GM12878 (cell line): ENCODE measurements at regions not wholly inside any gene's neighbourhood (a gene's known extent, or its start where the extent isn't known, plus 50 kb on each side); places are given as distances from the start of the nearest gene placed in this dataset.

Source experiments
- ATAC-seq: fragments of 200-7000 bp; cut with Tn5 transposase; 3 replicates; pipeline ENCODE4 v1.9.1; 2020; ENCODE audit warnings: mild to moderate bottlenecking, moderate library complexity
- BruUV-seq: library from RNA; stranded (reverse); fragments of 400-500 nt; replicated peaks from 2 replicates; lab custom pipeline; 2021; lab: Mats Ljungman, UMichigan
- CTCF ChIA-PET: fragments of 300-600 bp; sonication (Branson Sonifier 250); formaldehyde crosslinking; extraction: SDS; loops from one replicate; lab custom pipeline; 2021; ENCODE audit warnings: inconsistent platforms; lab: Yijun Ruan, JAX
- POLR2A ChIA-PET: fragments of 350-600 bp; formaldehyde crosslinking; extraction: SDS; loops from one replicate; lab custom pipeline; 2021; ENCODE audit warnings: inconsistent platforms; lab: Charles Lee
- RAD21 ChIA-PET: fragments of 300-600 bp; sonication (Branson Sonifier 250); formaldehyde crosslinking; loops from one replicate; lab custom pipeline; 2023; ENCODE audit warnings: antibody characterized with exemption; ENCODE audit not compliant: unreplicated experiment; lab: Charles Lee
- SMC1A ChIA-PET: fragments of 300-600 bp; sonication (Branson Sonifier 250); formaldehyde crosslinking; loops from one replicate; lab custom pipeline; 2023; ENCODE audit not compliant: unreplicated experiment, uncharacterized antibody; lab: Charles Lee
- DNase-seq: peaks from one replicate; pipeline ENCODE4 v3.0.0-alpha.2; 2011; ENCODE audit warnings: low read depth, low spot score
- FAIRE-seq: peaks from 3 replicates; lab custom pipeline; 2011; peaks lifted over from hg19 to GRCh38; lab: Jason Lieb, UNC
- H2AFZ ChIP-seq: 2 replicates; pipeline ENCODE4 v1.6.0; 2011; ENCODE audit warnings: low read depth, low read length, control low read depth; ENCODE audit not compliant: control insufficient read depth
- H3K27ac ChIP-seq: 2 replicates; pipeline ENCODE4 v1.5.1; 2011; ENCODE audit warnings: control low read depth; ENCODE audit not compliant: control insufficient read depth, insufficient read depth
- H3K27me3 ChIP-seq, 2 experiments: replicated peaks in 1 of 2; 2 replicates each; pipeline versions ENCODE4 v1.6.0 to v1.6.1; 2011; ENCODE audit warnings: low read length in 1 of 2; ENCODE audit not compliant: control insufficient read depth in 2 of 2, insufficient read depth in 2 of 2
- H3K36me3 ChIP-seq, 2 experiments: 2 replicates each; pipeline ENCODE4 v1.5.1; 2011; ENCODE audit warnings: low read length in 1 of 2; ENCODE audit not compliant: control insufficient read depth in 2 of 2, insufficient read depth in 2 of 2
- H3K4me1 ChIP-seq: 2 replicates; pipeline ENCODE4 v1.6.1; 2011; ENCODE audit warnings: mild to moderate bottlenecking, low read length, moderate library complexity, mixed read lengths; ENCODE audit not compliant: control insufficient read depth, insufficient read depth
- H3K4me2 ChIP-seq: 2 replicates; pipeline ENCODE4 v1.6.0; 2011; ENCODE audit warnings: control low read depth; ENCODE audit not compliant: control insufficient read depth, insufficient read depth
- H3K4me3 ChIP-seq: fragments of 200-600 bp; sonication (generic); 2 replicates; pipeline ENCODE4 v1.5.1; 2016
- H3K79me2 ChIP-seq: 2 replicates; pipeline ENCODE4 v1.6.0; 2011; ENCODE audit warnings: low read length; ENCODE audit not compliant: control insufficient read depth, insufficient read depth
- H3K9ac ChIP-seq: 2 replicates; pipeline ENCODE4 v1.8.0; 2011; ENCODE audit warnings: low read length, control low read depth, mixed read lengths; ENCODE audit not compliant: control insufficient read depth, insufficient read depth
- H3K9me3 ChIP-seq: replicated peaks from 3 replicates; pipeline ENCODE4 v1.5.1; 2011; ENCODE audit warnings: mild to moderate bottlenecking, low read length; ENCODE audit not compliant: control insufficient read depth, insufficient read depth
- H4K20me1 ChIP-seq: 2 replicates; pipeline ENCODE4 v1.6.0; 2011; ENCODE audit not compliant: control insufficient read depth, insufficient read depth
- CHD1 ChIP-seq: IDR thresholded peaks from 2 replicates; pipeline ENCODE4 v1.6.1; 2012; ENCODE audit warnings: low read depth, low read length, improper control_type of control experiment
- CREB1 ChIP-seq: IDR thresholded peaks from 2 replicates; pipeline ENCODE4 v1.6.1; 2012; ENCODE audit warnings: low read depth, mild to moderate bottlenecking, inconsistent platforms
- EP300 ChIP-seq, 2 experiments: fragments of 150-350 bp in 1 of 2; IDR thresholded peaks; 2 replicates each; pipeline ENCODE4 v1.6.1; 2011 to 2012; ENCODE audit warnings: low read depth in 2 of 2, low read length in 2 of 2, borderline replicate concordance in 1 of 2, improper control_type of control experiment in 1 of 2, inconsistent platforms in 1 of 2; ENCODE audit not compliant: control insufficient read depth in 1 of 2
- EZH2 ChIP-seq: IDR thresholded peaks from 2 replicates; pipeline ENCODE4 v1.6.1; 2012; ENCODE audit warnings: low read depth, mild to moderate bottlenecking, control low read depth, inconsistent platforms, low read length, borderline replicate concordance; ENCODE audit not compliant: control insufficient read depth
- HSF1 ChIP-seq: fragments of 150-350 bp; IDR thresholded peaks from 2 replicates; pipeline ENCODE4 v1.6.1; 2014; ENCODE audit warnings: mild to moderate bottlenecking, low read depth, low read length
- JUNB ChIP-seq: IDR thresholded peaks from 2 replicates; pipeline ENCODE4 v1.6.1; 2016; ENCODE audit warnings: antibody characterized with exemption, mild to moderate bottlenecking
- NBN ChIP-seq: fragments of 450-650 bp; IDR thresholded peaks from 2 replicates; pipeline ENCODE4 v1.6.1; 2016
- NFYA ChIP-seq: IDR thresholded peaks from 2 replicates; pipeline ENCODE4 v1.6.1; 2011; ENCODE audit warnings: low read depth, mild to moderate bottlenecking, low read length, improper control_type of control experiment, borderline replicate concordance
- POLR2AphosphoS5 ChIP-seq: IDR thresholded peaks from 2 replicates; pipeline ENCODE4 v1.6.1; 2011; ENCODE audit warnings: mild to moderate bottlenecking, low read length, inconsistent platforms
- SIN3A ChIP-seq: IDR thresholded peaks from 2 replicates; pipeline ENCODE4 v1.6.1; 2012; ENCODE audit warnings: low read depth, low read length, improper control_type of control experiment
- SPI1 ChIP-seq: IDR thresholded peaks from 2 replicates; pipeline ENCODE4 v1.6.1; 2011; ENCODE audit warnings: low read depth, mild to moderate bottlenecking, low read length, moderate library complexity, borderline replicate concordance; ENCODE audit not compliant: insufficient read depth
- SREBF2 ChIP-seq: IDR thresholded peaks from 2 replicates; pipeline ENCODE4 v1.6.1; 2012; ENCODE audit warnings: mild to moderate bottlenecking, low read length
- SUPT20H ChIP-seq: IDR thresholded peaks from 2 replicates; pipeline ENCODE4 v1.6.1; 2011; ENCODE audit warnings: low read depth, mild to moderate bottlenecking, low read length, moderate library complexity, borderline replicate concordance; ENCODE audit not compliant: control insufficient read depth
- ZZZ3 ChIP-seq: IDR thresholded peaks from 2 replicates; pipeline ENCODE4 v1.6.1; 2011; ENCODE audit warnings: low read depth; ENCODE audit not compliant: control insufficient read depth, insufficient read length
- WGBS: methylation state at CpG from one replicate; pipeline ENCODE4 v1.1.6; 2016; ENCODE audit warnings: low lambda C conversion rate; ENCODE audit not compliant: insufficient replicate concordance, insufficient coverage; ENCODE audit errors: missing lambda C conversion rate; 5-methylcytosine and 5-hydroxymethylcytosine counted together
- in situ Hi-C: fragments of 300-500 bp; cut with MboI; formaldehyde crosslinking; loops from 9 replicates; pipeline ENCODE4 v1.14.3; 2018; ENCODE audit warnings: mixed read lengths
- intact Hi-C: fragments of 100-400 bp; cut with micrococcal nuclease; formaldehyde crosslinking; loops from one replicate; pipeline ENCODE4 v1.14.2; 2022; ENCODE audit not compliant: unreplicated experiment
- TF ChIP-seq, protein P1 (sequence below): fragments of 450-650 bp; IDR thresholded peaks from 2 replicates; pipeline ENCODE4 v1.6.1; 2017; ENCODE audit warnings: mild to moderate bottlenecking, low read depth, inconsistent platforms; ENCODE audit not compliant: poor library complexity, severe bottlenecking
- TF ChIP-seq, protein P2 (sequence below): IDR thresholded peaks from 2 replicates; pipeline ENCODE4 v1.6.1; 2012; ENCODE audit warnings: low read length, inconsistent platforms
- TF ChIP-seq, protein P3 (sequence below): IDR thresholded peaks from 2 replicates; pipeline ENCODE4 v1.6.1; 2012; ENCODE audit warnings: low read depth, low read length, improper control_type of control experiment

DNA sequence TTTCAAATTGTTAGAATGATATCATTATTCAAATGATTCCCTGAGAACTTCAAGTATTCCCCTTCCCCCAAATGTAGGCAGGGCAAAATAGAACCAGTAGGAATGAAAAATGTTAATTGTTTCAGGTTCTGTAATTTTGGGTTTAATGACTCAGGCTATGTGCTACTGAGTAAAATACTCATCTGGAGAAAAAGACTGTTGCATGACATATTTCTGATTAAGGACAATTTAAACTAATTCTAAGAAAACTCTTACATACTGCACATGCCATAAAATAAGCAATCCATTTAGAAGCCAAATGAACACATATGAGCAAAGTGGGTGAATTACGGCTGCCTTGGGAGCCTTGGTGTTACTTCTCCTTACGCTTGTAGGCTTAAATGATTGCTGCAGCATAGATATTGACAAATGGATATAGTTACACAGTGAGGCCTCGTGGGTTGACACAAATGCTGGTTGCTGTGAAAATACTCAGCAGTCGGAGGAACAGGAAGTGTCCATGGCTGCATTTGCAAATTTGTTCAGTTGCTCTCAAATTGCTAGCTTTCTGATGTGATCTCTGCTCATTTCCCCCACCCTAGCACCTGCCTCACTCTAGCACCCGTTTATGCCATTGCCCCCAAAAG, 174.9 kb upstream of the DMAC1 start:
- WGBS: 2% methylated on average over 5 of the region's 5 CpGs
- ChIA-PET RAD21 (no interaction called here), SMC1A (interaction anchor here (1.0 to 2.8 kb wide), 2 partner anchors 13 to 72 kb away, joined by 3 to 7 read pairs; no protein-coding TSS in a partner anchor), CTCF (no interaction called here), POLR2A (no interaction called here)
- H3K27ac ChIP-seq: 0 out of 2 replicates have a peak overlapping the region, but pooled peaks have one; percentile 20
- intact Hi-C loops (loop anchor here (10.0 kb wide), 1 partner anchor 680 kb away; no protein-coding TSS in a partner anchor), in situ Hi-C loops (loop anchor here (10.0 kb wide), 2 partner anchors 180 to 680 kb away; partner anchors contain the start of gene DMAC1)
- no peak overlapping the region for H3K4me2 ChIP-seq
- BruUV-seq: no TSS peak
- peaks cover 38% of the 10 kb centered on the region for H3K4me1 ChIP-seq
- H3K79me2 ChIP-seq: no peaks in the 10 kb centered on the region
- H3K9me3 ChIP-seq: no peaks in the 10 kb centered on the region
- peak; percentile 24 for DNase-seq
- no peak overlapping the region for H3K9ac ChIP-seq
- no peaks in the 10 kb centered on the region for H3K36me3 ChIP-seq
- no peaks in the 10 kb centered on the region for H3K27me3 ChIP-seq
- H3K4me3 ChIP-seq: no peak overlapping the region
- peak; percentile 12 for ATAC-seq
- peak; percentile 76 for FAIRE-seq
- peak overlapping the region; percentile 25; the same call in 1 of the 2 replicates for H2AFZ ChIP-seq
- no peaks in the 10 kb centered on the region for H4K20me1 ChIP-seq
- TF ChIP-seq, protein P1, sequence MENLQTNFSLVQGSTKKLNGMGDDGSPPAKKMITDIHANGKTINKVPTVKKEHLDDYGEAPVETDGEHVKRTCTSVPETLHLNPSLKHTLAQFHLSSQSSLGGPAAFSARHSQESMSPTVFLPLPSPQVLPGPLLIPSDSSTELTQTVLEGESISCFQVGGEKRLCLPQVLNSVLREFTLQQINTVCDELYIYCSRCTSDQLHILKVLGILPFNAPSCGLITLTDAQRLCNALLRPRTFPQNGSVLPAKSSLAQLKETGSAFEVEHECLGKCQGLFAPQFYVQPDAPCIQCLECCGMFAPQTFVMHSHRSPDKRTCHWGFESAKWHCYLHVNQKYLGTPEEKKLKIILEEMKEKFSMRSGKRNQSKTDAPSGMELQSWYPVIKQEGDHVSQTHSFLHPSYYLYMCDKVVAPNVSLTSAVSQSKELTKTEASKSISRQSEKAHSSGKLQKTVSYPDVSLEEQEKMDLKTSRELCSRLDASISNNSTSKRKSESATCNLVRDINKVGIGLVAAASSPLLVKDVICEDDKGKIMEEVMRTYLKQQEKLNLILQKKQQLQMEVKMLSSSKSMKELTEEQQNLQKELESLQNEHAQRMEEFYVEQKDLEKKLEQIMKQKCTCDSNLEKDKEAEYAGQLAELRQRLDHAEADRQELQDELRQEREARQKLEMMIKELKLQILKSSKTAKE: no peak
- TF ChIP-seq CREB1 (no peak), EP300 (IDR thresholded peaks at IDR 0.05; ENCODE audit: borderline replicate concordance in 1 of 2, control insufficient read depth in 1 of 2, low read depth in 2 of 2, low read length in 2 of 2) (peak in 1 of 2 experiments; percentile 19; a peak in 1 of 4 replicates), NBN (no peak), EZH2 (no peak), POLR2AphosphoS5 (no peak), JUNB (peak; percentile 49; the same call in 1 of the 2 replicates), HSF1 (no peak), SPI1 (peak; percentile 33; the same call in 1 of the 2 replicates), ZZZ3 (no peak), SREBF2 (no peak), SUPT20H (no peak), SIN3A (no peak), NFYA (no peak), CHD1 (no peak)
- TF ChIP-seq, protein P2, sequence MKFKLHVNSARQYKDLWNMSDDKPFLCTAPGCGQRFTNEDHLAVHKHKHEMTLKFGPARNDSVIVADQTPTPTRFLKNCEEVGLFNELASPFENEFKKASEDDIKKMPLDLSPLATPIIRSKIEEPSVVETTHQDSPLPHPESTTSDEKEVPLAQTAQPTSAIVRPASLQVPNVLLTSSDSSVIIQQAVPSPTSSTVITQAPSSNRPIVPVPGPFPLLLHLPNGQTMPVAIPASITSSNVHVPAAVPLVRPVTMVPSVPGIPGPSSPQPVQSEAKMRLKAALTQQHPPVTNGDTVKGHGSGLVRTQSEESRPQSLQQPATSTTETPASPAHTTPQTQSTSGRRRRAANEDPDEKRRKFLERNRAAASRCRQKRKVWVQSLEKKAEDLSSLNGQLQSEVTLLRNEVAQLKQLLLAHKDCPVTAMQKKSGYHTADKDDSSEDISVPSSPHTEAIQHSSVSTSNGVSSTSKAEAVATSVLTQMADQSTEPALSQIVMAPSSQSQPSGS: peak; percentile 26; the same call in 1 of the 2 replicates
- TF ChIP-seq, protein P3, sequence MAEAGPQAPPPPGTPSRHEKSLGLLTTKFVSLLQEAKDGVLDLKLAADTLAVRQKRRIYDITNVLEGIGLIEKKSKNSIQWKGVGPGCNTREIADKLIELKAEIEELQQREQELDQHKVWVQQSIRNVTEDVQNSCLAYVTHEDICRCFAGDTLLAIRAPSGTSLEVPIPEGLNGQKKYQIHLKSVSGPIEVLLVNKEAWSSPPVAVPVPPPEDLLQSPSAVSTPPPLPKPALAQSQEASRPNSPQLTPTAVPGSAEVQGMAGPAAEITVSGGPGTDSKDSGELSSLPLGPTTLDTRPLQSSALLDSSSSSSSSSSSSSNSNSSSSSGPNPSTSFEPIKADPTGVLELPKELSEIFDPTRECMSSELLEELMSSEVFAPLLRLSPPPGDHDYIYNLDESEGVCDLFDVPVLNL: no peak
